ENCODE measurements at regions not wholly inside any gene's neighbourhood (a gene's known extent, or its start where the extent isn't known, plus 50 kb on each side); places are given as distances from the start of the nearest gene placed in this dataset.
"Not testable (repeated sequence)": the region's sequence is repeated elsewhere in the genome, so short reads cannot be mapped to it uniquely, and the experiment has no call there.

DNA sequence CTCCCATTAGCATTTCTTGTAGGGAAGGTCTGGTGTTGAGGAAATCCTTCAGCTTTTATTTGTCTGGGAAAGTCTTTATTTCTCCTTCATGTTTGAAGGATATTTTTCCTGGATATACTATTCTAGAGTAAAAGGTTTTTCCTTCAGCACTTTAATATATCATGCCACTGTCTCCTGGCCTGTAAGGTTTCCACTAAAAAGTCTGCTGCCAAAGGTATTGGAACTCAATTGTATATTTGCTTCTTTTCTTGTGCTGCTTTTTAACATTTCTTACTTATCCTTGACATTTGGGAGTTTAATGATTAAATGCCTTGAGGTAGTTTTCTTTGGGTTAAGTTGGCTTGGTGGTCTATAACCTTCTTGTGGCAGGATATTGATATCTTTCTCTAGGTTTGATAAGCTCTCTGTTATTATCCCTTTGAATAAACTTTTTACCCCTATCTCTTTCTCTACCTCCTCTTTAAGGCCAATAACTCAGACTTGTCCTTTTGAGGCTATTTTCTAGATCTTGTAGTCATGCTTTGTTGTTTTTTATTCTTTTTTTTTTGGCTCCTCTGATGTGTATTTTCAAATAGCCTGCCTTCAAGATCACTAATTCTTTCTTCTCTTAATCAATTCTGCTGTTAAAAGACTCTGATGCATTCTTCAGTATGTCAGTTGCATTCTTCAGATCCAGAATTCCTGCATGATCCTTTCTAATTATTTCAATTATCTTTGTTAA lies 225.0 kb upstream of the ZNF217 start:
- intact Hi-C loops (cut with DNase I; ENCODE audit: low total_unique reads) = no loop called here
- Histone ChIP-seq H3K4me3 (no peak overlapping the region), H3K27ac (no peak overlapping the region), H3K9me3 (peaks cover 0 to 4% (median 3%) of the 10 kb centered on the region in 3 donors), H3K36me3 (no peaks in the 10 kb centered on the region), H3K27me3 (no peaks in the 10 kb centered on the region), H3K4me1 (no peaks in the 10 kb centered on the region)
- DNase-seq = no peak
- TF ChIP-seq, protein P1, sequence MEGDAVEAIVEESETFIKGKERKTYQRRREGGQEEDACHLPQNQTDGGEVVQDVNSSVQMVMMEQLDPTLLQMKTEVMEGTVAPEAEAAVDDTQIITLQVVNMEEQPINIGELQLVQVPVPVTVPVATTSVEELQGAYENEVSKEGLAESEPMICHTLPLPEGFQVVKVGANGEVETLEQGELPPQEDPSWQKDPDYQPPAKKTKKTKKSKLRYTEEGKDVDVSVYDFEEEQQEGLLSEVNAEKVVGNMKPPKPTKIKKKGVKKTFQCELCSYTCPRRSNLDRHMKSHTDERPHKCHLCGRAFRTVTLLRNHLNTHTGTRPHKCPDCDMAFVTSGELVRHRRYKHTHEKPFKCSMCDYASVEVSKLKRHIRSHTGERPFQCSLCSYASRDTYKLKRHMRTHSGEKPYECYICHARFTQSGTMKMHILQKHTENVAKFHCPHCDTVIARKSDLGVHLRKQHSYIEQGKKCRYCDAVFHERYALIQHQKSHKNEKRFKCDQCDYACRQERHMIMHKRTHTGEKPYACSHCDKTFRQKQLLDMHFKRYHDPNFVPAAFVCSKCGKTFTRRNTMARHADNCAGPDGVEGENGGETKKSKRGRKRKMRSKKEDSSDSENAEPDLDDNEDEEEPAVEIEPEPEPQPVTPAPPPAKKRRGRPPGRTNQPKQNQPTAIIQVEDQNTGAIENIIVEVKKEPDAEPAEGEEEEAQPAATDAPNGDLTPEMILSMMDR (IDR thresholded peaks at IDR 0.05) = no peak

DNA sequence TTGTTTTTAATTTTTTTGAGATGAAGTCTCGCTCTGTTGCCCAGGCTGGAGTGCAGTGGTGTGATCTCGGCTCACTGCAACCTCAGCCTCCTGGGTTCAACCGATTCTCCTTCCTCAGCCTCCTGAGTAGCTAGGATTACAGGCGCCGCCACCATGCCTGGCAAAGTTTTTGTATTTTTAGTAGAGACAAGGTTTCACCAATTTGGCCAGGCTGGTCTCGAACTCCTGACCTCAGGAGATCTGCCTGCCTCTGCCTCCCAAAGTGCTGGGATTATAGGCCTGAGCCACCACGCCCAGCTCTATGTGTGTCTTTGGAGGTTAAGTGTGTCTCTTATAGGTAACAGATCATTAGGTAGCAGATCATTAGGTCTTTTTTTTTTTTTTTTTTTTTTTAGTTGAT lies 223.9 kb upstream of the ZNF217 start:
- intact Hi-C loops (cut with DNase I; ENCODE audit: low total_unique reads); H3K9me3 ChIP-seq; DNase-seq; H3K36me3 ChIP-seq; H3K4me3 ChIP-seq; H3K27ac ChIP-seq; H3K27me3 ChIP-seq; H3K4me1 ChIP-seq: not testable (repeated sequence)

DNA sequence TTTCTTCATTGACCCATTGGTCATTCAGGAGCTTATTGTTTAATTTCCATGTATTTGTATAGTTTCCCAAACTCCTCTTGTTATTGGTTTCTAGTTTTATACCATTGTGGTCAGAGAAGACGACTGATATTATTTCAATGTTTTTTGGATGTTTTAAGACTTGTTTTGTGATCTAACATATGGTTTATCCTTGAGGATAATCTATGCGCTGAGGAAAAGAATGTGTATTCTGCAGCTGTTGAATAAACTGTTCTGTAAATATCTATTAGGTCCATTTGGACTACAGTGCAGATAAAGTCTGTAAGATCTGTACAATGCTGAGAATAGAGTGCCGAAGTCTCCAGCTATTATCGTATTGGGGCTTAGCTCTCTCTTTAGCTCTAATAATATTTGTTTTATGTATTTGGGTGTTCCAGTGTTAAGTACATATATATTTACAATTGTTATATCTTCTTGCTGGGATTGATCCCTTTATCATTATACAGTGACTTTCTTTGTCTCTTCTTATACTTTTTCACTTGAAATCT lies 223.3 kb upstream of the ZNF217 start:
- TF ChIP-seq, protein P1 (IDR thresholded peaks at IDR 0.05) = no peak
- intact Hi-C loops (cut with DNase I; ENCODE audit: low total_unique reads) = no loop called here
- Histone ChIP-seq H3K4me1 (no peaks in the 10 kb centered on the region), H3K9me3 (peaks cover 0 to 4% (median 3%) of the 10 kb centered on the region in 3 donors), H3K27ac (no peak overlapping the region), H3K4me3 (no peak overlapping the region), H3K36me3 (no peaks in the 10 kb centered on the region), H3K27me3 (no peaks in the 10 kb centered on the region)
- DNase-seq = no peak

DNA sequence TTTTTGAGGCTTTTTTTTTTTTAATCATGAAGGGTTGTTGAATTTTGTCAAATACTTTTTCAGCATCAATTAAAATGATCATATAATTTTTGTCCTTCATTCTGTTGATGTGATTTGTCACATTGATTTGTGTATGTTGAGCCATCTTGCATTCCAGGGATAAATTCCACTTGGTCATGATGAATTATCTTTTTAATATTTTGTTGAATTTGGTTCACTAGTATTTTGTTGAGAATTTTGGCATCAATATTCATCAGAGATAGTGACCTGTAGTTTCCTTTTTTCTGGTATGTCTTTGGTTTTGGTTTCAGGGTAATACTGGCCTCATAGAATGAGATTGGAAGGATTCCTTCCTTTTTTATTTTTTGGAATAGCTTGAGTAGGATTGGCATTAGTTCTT lies 221.9 kb upstream of the ZNF217 start:
- Histone ChIP-seq H3K27ac (no peak overlapping the region), H3K27me3 (no peaks in the 10 kb centered on the region), H3K9me3 (peaks cover 0 to 4% (median 3%) of the 10 kb centered on the region in 3 donors), H3K4me3 (no peak overlapping the region), H3K36me3 (no peaks in the 10 kb centered on the region), H3K4me1 (no peaks in the 10 kb centered on the region)
- TF ChIP-seq, protein P1 (IDR thresholded peaks at IDR 0.05) = no peak
- intact Hi-C loops (cut with DNase I; ENCODE audit: low total_unique reads) = no loop called here
- DNase-seq = no peak

DNA sequence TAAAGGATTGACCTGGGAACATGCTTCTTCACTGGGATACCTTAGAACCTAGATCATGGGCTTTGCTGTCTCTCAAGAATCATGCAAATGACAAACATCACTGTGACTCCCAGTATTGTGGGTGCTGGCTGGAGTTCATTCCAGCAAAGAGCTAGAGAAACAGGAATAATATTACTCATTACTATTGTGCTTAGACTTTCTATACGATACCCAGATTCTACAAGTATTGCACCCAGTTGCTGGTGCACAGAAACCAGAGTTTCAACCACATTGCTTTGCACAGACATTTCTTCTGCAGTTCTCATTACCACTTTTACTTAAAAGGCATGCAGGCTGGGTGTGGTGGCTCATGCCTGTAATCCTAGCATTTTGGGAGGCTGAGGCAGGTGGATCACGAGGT lies 220.4 kb upstream of the ZNF217 start:
- intact Hi-C loops (cut with DNase I; ENCODE audit: low total_unique reads) = no loop called here

DNA sequence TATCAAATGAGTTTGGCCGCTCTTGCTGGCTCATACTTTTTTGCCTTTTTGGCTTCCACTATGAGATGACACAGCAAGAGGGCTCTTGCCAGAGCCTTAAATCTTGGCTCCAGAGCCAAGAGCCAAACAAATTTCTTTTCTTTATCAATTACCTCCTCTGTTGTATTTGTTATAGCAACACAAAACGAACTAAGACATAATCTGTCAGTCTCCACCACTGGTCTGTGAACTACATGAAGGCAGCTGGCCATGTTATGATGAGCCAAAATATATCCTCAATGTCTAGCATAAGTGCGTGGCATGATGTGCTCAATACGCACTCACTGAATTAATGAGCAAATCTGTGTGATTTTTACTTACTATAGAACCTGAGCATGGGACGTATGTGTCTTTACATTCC lies 220.0 kb upstream of the ZNF217 start:
- no peak overlapping the region for H3K27ac ChIP-seq
- no peaks in the 10 kb centered on the region for H3K9me3 ChIP-seq
- TF ChIP-seq, protein P1 (IDR thresholded peaks at IDR 0.05) = no peak
- H3K27me3 ChIP-seq = no peaks in the 10 kb centered on the region
- no peaks in the 10 kb centered on the region for H3K4me1 ChIP-seq
- H3K36me3 ChIP-seq = no peaks in the 10 kb centered on the region
- no peak for DNase-seq
- no peak overlapping the region for H3K4me3 ChIP-seq
- intact Hi-C loops (cut with DNase I; ENCODE audit: low total_unique reads) = no loop called here

More for the DNA sequence above, 220.4 kb upstream of the ZNF217 start:
- Histone ChIP-seq H3K27ac (no peak overlapping the region), H3K9me3 (peaks cover 0 to 1% (median under 1%) of the 10 kb centered on the region in 3 donors), H3K36me3 (no peaks in the 10 kb centered on the region), H3K4me3 (no peak overlapping the region), H3K27me3 (no peaks in the 10 kb centered on the region), H3K4me1 (no peaks in the 10 kb centered on the region)
- DNase-seq = no peak
- TF ChIP-seq, protein P1 (IDR thresholded peaks at IDR 0.05) = no peak
